Stimulated activated CD8-positive, alpha-beta memory T cell treated with anti-CD3 and anti-CD28 coated beads, Interleukin-2, amount 100 ng/mL, for 1 hour (primary cell): ENCODE measurements at regions not wholly inside any gene's neighbourhood (a gene's known extent, or its start where the extent isn't known, plus 50 kb on each side); places are given as distances from the start of the nearest gene placed in this dataset.
"Not testable (repeated sequence)": the region's sequence is repeated elsewhere in the genome, so short reads cannot be mapped to it uniquely, and the experiment has no call there.

Experiments
- DNase-seq, 2 donors: peaks; one replicate each; pipeline ENCODE4 v3.0.0-alpha.2; 2020; ENCODE audit warnings: low read depth in 2 of 2

DNA sequence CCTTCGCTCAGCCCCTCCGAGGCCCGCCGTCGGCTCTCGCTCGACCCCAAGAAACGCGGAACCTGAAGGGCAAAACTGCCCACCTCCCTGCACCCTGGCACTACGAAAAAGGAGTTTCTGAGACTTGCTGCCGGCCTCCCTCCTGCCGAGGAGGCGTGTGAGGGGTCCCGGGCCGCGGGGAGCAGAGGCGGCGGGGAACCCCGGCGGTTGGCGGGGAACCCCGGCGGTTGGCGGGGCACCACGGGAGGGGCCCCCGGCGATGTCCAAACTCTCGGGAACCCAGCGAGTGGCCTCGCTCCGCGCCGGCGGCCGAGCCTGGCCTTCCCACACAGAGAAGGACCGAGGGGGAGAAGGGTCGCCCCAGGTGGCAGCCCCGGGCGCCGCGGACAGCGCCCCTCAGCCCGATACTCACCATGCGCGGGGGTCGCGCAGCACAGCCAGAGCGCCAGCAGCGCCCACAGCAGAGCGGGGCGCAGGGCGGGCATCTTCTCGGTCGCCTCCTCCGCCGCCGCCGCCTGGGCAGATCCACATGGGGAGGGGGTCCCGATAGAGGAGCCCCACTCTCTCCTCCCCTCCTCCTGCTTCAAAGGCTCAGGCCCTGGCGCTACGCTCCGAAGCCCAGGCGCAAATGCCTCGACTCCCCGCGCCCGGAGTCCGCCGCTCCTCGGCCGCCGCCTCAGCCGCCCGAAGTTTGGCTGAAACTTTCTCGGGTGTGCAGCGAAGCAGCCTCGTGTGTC, 69.4 kb upstream of the NUDT4B start:
- DNase-seq = peak in 1 of 2 donors; percentile 0

DNA sequence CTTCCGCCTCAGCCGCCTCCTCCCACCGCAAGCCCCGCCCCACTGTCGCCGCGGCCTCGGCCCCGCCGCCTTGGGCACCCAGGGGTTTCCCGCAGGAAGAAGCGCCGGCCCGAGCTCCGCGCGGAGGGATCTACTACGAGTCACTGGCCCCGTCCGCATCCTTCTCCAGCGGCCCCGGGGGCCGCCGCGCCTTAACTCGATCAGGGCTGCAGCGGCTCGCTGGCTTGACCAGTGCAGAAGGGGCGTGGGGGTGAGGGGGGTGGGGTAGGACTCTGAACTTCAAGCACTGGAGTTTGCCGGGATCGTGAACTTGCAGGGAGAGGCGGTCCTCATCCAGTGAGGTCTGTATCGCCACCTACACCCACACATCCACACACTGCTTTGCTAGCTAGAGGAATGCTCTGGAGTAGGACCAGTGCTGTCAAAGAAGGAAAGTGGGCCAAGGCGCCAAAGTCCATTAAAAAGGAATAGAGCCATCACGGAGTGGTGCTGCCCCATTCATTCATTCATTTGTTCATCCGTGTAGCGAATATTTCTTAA, 68.7 kb upstream of the NUDT4B start:
- not testable (repeated sequence) for DNase-seq

DNA sequence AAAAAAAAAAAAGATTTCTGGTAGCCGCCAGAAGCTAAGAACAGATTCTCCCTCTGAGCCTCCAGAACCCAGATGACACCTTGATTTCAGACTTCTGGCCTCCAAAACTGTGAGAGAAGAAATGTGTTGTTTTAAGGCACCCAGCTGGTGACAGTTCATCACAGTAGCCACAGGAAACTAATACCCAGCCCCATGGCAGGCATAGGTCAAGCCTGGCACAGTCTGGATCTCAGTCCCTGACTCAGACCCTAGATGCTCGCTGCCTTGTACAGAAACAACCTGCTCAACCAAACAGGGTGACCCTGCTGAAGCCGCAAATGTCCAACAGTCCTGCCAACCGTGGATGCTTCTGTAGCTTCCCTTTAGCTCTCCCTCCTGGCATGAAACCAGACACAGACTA, 61.8 kb upstream of the NUDT4B start:
- DNase-seq = not testable (repeated sequence)

DNA sequence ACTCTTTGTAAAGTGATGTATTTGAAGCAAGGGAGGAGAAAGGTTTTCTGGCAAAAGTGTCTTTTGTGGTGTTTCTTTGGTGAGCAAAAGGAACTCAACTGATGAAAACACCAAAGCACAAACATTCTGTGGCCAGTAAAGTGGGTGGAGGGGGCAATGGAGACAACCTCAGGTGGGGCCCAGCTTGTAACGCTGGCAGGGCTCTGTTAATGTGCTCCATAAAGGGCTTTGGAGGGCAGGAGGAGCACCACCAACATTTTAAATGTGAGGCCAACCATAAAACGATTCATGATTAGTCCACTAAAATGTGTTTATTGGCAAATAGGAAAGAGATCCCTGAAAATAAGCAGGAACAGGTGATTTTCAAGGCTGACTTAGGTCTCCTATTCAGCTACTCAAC, 61.2 kb upstream of the NUDT4B start:
- DNase-seq = not testable (repeated sequence)
